HG03558 (cell line): ENCODE measurements at regions not wholly inside any gene's neighbourhood (a gene's known extent, or its start where the extent isn't known, plus 50 kb on each side); places are given as distances from the start of the nearest gene placed in this dataset.

Source experiments
- ATAC-seq: cut with Tn5 transposase; IDR thresholded peaks from one replicate; pipeline ENCODE4 v1.9.1; 2021; ENCODE audit warnings: moderate number of reproducible peaks; ENCODE audit not compliant: unreplicated experiment; ENCODE audit errors: extremely low read depth

- ATAC-seq, result no peak
Observed at GRCh38 chr4:187436251-187436650, 559.3 kb upstream of the ZFP42 start.

DNA sequence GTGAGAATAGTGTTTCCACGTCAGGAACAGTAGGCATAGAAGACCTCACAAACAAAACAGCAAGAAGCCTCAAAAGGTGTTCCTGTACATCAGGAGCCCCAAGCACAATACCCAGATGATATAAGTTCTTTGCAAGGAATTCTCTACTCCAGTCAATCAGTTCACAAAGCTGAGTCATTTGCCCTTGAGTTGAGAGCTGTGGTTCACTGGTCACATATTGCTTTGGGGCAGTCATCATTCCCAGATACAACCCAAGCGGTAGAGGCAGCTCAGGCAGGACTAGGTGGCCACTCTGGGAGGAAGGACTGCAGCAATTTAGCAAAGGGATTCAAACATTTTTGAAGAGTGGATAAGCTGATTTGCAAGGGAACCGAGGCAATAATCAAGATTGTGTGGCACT is 551.5 kb upstream of the ZFP42 start:
- no peak for ATAC-seq

DNA sequence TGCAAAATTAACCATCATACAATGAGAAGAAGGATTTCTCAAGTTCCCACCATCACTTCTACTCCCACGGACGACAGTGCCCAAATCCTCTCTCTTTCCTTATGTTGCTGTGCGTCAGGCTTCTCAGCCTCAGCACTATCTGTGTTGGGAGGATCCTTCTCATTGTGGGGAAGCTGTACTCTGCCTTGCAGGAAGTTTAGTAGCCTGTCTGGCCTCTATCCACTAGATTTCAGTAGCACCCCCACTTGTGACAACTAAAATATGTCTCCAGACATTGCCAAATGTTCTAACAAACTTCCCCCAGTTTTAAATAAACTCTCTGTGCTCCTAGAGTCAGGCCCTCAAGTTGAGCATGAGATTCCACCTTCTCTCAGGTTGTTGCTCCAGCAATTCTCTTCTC is 545.9 kb upstream of the ZFP42 start:
- ATAC-seq, result no peak

DNA sequence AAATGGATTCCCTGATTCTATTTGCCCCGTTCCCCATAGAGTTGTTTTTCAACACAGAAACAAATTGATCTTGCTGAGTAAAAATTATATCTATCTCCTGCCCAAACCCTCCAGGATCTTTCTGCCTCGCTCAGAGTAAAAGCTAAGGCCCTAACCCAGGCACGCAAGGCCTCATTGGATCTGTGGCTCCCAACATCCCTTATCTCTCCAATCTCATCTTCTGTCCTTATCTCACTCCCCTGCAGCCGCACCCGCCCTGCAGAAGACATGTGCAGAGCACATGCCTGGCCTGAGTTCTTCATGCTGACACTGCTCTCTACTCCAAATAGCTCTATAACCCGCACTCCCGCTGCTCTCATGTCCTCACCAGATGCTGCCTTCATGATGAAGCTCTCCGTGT is 543.8 kb upstream of the ZFP42 start:
- ATAC-seq, result no peak

GRCh38 chr4:187460016-187460415 is 535.6 kb upstream of the ZFP42 start:
- ATAC-seq, result no peak

DNA sequence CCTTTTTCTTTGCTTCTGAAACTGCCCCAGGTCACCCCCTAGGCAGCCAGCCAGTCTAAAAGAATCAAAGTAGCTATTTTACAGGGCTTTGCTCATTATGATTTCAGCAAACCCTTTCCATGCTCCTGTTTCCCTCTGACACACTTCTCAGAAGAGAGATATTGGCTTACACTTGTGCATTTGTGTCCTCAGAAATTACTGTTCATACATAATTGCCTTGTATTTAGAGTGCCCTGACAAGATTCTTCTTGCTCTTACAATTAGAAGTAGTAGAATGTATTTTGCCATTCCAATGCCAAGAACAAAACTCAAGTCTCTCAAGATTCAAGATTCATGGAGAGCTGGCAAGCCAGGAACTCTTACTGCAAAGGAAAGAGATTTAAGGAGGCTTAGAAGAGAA is 531.0 kb upstream of the ZFP42 start:
- no peak for ATAC-seq

DNA sequence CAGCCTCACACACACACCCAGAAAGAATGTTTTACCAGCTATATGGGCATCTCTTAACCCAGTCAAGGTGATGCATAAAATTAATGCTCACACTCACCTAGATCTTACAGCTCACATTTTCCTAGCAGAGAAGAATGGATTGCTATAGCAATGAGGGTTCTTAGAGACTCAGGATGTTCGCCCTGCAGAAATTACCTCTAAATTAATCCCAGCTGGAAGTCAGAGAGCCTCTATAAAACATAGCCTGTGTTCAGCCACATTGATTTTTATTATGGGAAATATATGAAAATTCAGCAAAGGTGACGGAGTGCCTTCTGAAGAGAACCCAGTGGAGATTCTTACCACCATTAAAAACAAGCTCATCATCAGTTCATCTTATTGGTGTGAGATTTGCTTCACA is 528.3 kb upstream of the ZFP42 start:
- no peak for ATAC-seq

DNA sequence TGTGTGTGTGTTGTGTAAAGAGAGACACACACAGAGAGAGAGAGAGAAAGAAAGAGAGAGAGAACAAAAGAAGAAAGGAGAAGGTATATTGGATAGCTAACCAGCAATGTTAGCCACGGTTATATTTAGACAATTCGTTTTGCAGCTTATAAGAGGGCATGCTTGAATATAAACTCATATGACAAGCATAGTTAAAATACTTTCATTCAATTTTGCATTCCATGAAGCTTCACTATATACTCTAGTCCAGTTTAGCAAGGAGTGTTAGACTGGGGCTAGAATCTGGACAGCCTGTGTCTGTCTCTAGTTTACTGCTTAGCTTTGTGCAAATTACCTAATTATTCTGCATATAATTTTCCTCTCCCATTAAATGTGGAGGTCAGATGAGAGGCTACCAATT is 525.9 kb upstream of the ZFP42 start:
- ATAC-seq, result no peak

DNA sequence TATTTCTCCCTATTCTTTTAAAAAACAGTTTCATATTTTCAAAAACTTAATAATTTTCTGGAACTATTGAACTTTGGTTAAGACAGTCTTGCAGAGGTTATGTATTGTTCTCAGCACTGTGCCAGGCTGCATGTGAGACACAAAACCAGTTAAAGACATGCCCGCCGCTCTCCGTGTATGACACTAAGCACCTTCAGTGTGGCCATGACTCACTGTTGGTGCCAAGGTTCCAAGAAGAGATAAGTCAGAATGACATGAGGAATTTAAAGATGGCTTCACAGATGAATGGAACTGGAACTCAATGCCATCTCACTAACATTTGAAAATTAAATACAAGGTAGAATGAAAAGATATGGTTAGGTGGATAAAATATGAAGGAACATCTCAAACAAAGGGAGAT is 525.5 kb upstream of the ZFP42 start:
- ATAC-seq, result no peak

DNA sequence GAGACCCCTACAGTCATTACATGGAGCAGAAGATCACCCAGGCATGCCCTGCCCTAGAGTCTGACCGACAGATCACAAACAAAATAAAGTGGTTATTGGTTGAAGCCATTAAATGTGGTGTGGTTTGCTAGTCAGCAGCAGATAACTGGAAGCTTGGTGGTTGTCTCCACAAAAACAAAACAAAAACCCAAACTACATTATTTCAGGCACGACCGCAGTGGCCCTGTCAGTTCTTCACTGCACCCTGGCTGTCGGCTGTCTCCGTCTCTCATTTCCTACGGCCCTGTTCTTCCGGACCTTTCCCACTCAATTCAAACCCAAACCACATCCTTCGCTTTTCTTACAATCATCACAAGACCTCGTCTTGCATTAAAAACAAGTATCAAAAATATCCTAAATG is 521.3 kb upstream of the ZFP42 start:
- no peak for ATAC-seq

DNA sequence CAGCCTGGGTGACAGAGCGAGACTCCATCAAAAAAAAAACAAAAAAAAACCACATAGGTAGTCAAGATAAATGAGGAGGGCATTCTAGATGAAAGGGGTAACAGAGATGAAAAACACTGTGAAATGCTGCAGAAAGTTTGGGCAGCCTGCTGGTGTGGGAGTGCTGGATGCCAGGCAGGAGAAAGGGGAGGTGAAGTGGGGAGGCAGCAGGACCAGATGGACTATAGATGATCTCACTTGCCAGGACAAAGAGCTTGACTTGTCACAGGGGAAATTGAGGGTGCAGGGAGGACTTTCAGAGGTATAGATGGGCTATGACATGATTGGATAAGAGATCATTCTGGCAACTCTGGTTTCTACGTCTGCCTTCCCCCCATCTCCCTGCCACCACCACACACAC is 519.7 kb upstream of the ZFP42 start:
- ATAC-seq, result no peak

GRCh38 chr4:187477224-187477623 is 518.3 kb upstream of the ZFP42 start:
- no peak for ATAC-seq

GRCh38 chr4:187478292-187479140 is 517.1 kb upstream of the ZFP42 start:
- ATAC-seq, result no peak

GRCh38 chr4:187479511-187479910 is 516.1 kb upstream of the ZFP42 start:
- no peak for ATAC-seq

GRCh38 chr4:187480146-187481145 is 515.1 kb upstream of the ZFP42 start:
- ATAC-seq, result no peak

- ATAC-seq, result no peak
Observed at GRCh38 chr4:187484186-187484585, 511.4 kb upstream of the ZFP42 start.

DNA sequence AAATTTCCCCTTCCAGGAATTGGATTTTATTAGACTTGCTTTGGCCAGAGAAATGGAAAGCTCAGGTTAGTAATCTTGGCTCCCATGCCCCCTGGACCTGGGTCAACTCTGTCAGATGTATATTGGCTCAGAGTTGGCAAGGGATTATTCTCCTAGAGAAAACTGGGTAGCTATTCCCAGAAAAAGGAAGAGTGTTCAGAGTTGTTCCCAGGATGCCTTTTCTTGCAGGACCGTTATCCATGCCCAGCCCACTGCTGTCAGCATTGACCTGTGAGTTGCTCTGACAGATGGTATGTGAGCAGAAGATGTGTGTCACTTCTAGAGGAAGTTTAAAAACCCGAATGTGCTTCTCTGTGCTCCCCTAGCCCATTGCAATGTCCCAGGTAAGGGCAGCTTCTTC is 509.9 kb upstream of the ZFP42 start:
- ATAC-seq, result no peak

- ATAC-seq, result no peak
Observed at GRCh38 chr4:187491286-187491685, 504.3 kb upstream of the ZFP42 start.

DNA sequence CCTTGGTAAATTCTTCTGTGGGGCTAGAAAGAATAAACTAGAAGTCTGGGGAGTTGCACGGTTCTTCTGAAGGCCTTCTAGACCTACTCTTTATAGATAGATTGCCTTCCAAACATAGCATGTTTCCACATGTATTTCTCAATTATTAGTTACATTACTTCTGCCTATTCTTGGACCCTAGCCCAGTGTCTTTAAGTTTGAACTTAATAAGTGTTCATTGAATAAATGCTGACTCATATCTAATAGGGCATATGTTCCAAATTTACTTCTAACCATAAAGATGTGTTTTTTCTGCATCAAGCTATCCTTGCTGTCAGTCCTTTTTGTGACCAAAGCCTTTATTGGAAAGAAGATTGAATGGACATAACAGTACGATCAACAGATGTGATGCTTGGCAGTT is 503.6 kb upstream of the ZFP42 start:
- no peak for ATAC-seq

DNA sequence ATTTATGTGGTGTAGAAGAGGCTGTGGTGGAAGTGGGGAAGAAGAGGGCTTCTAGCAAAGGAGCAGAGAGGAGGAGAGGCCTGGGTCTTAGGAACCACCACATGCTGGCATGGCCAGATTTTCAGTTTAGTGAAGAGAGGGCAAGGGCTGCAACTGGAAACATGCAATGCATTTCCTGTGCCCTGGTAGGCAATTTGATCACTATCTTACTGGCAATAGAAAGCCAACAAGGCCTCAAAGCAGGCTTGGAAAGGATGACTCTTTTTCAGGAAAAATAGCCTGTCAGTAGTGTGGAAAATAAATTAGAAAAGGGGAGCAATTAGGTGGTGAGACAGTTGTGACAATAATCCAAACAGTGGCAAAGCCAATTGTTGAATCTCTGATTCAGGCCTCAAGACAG is 501.9 kb upstream of the ZFP42 start:
- no peak for ATAC-seq

DNA sequence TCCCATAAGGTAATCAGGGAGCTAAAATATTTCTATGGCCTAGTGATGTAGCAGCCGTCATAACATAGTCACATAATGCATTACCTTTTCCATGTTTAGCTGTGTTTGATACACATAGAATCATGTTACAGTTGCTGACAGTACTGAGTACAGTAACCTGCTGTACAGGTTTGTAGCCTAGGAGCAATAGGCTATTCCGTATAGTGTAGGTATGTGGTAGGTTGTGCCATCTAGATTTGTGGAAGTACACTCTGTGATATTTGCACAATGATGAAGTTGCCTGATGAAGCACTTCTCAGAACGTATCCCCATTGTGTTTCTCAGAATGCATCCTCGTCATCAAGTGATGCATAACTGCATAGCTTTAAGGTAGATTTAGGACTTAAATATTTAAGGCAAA is 495.6 kb upstream of the ZFP42 start:
- no peak for ATAC-seq
